Keratinocyte (primary cell): ENCODE measurements at regions not wholly inside any gene's neighbourhood (a gene's known extent, or its start where the extent isn't known, plus 50 kb on each side); places are given as distances from the start of the nearest gene placed in this dataset.

Experiments
- CTCF ChIP-seq, 3 experiments: IDR thresholded peaks in 1 of 3; conservative IDR thresholded peaks in 1 of 3; optimal IDR thresholded peaks in 1 of 3; 2 replicates in 2 of 3; 3 replicates in 1 of 3; pipeline versions ENCODE3 to v1.5.1; 2011; ENCODE audit warnings: low read length in 3 of 3, mild to moderate bottlenecking in 3 of 3, moderate library complexity in 2 of 3, control low read depth in 1 of 3, inconsistent platforms in 1 of 3; ENCODE audit not compliant: insufficient read depth in 2 of 3; ENCODE audit errors: extremely low read depth in 1 of 3
- EZH2 ChIP-seq: IDR thresholded peaks from one replicate; pipeline ENCODE4 v1.6.1; 2012; ENCODE audit warnings: inconsistent platforms, mild to moderate bottlenecking, low read length, moderate library complexity

DNA sequence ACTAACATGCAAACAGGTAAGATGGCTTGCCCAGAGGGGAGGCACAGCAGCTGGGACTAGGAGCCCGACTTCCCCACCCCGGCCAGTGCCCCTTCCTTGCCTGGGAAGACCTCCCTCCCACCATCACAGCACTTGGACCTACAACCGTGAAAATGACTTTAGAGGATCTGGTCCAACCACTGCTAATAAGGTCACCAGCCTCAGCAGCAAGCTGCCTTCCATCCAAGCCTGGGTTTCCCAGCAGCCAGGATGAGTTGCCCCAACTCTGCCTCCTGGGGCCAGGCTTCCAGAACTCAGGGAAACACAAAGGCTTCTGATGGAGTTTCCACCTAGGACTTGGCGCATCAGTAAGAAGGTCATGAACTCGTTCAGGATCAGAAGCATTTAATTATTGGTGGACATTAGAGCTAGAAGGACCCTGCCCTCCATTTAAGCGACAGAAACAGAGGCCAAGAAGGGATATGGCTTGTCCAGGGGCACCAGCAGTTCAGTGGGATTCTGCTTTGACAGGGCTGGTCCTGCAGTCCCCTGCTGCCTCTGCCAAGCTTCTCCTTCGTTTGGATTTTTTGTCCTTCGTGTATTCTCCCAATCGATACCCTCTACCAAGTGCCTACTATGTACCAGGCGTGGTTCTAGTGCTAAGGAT is 403.0 kb upstream of the ID2 start:
- TF ChIP-seq EZH2: no peak
- no peak for TF ChIP-seq CTCF (optimal IDR thresholded peaks at IDR 0.05 in 1 of 3, IDR thresholded peaks at IDR 0.05 in 1 of 3, conservative IDR thresholded peaks at IDR 0.05 in 1 of 3; ENCODE audit: extremely low read depth in 1 of 3, insufficient read depth in 2 of 3, low read length in 3 of 3)
